OCI-LY7 (cell line): ENCODE measurements at regions not wholly inside any gene's neighbourhood (a gene's known extent, or its start where the extent isn't known, plus 50 kb on each side); places are given as distances from the start of the nearest gene placed in this dataset.

Experiments used
- EZH2phosphoT487 ChIP-seq: fragments of 200-600 bp; sonication (generic); IDR thresholded peaks from 2 replicates; pipeline ENCODE4 v1.6.1; 2018; ENCODE audit warnings: low read depth, borderline replicate concordance, mild to moderate bottlenecking, mixed run types, antibody characterized with exemption, low read length, moderate library complexity, mixed read lengths
- TF ChIP-seq, protein P1 (sequence below): fragments of 200-600 bp; sonication (generic); conservative IDR thresholded peaks from 2 replicates; pipeline ENCODE4 v1.5.1; 2014; ENCODE audit warnings: mild to moderate bottlenecking, antibody characterized with exemption, low read length, moderate library complexity, mixed read lengths

DNA sequence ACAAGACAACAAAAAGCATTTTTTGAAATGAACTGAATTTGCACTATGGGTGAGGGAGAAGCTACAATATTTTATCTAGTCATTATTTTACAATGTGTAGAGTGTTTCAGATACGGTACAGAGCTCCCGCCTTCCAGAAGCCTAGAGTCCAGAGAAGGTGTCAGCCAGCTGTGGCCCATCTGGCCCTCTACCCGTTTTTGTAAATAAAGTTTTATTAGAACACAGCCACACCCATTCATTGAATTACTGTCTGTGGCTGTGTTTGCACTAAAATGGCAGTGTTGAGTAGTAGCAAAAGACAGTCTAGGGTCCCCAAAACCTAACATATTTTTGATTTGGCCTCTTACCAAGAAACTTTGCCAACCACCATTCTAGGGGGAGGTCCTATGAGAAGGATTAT lies 162.0 kb downstream of the JCAD start:
- TF ChIP-seq, protein P1, sequence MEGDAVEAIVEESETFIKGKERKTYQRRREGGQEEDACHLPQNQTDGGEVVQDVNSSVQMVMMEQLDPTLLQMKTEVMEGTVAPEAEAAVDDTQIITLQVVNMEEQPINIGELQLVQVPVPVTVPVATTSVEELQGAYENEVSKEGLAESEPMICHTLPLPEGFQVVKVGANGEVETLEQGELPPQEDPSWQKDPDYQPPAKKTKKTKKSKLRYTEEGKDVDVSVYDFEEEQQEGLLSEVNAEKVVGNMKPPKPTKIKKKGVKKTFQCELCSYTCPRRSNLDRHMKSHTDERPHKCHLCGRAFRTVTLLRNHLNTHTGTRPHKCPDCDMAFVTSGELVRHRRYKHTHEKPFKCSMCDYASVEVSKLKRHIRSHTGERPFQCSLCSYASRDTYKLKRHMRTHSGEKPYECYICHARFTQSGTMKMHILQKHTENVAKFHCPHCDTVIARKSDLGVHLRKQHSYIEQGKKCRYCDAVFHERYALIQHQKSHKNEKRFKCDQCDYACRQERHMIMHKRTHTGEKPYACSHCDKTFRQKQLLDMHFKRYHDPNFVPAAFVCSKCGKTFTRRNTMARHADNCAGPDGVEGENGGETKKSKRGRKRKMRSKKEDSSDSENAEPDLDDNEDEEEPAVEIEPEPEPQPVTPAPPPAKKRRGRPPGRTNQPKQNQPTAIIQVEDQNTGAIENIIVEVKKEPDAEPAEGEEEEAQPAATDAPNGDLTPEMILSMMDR, result no peak
- no peak for TF ChIP-seq EZH2phosphoT487
